Gastroesophageal sphincter (tissue), 4 donors: ENCODE measurements at regions not wholly inside any gene's neighbourhood (a gene's known extent, or its start where the extent isn't known, plus 50 kb on each side); places are given as distances from the start of the nearest gene placed in this dataset.

Experiments used
- ATAC-seq: fragments of 150-250 bp; one replicate; pipeline ENCODE4 v1.9.1; 2016; ENCODE audit warnings: mild to moderate bottlenecking, moderate library complexity
- H3K27ac ChIP-seq, 4 donors: fragments of 200-600 bp; sonication (generic) in 3 of 4; 1 replicate in 3 of 4; 2 replicates in 1 of 4; pipeline ENCODE4 v1.5.1; 2016 to 2019
- H3K27me3 ChIP-seq: fragments of 200-600 bp; sonication (generic); one replicate; pipeline ENCODE4 v1.5.1; 2019
- H3K36me3 ChIP-seq, 2 donors: fragments of 200-600 bp; sonication (generic); one replicate each; pipeline ENCODE4 v1.5.1; 2019; ENCODE audit warnings: control low read depth in 1 of 2
- H3K4me1 ChIP-seq, 3 donors: fragments of 200-600 bp; sonication (generic); 1 replicate in 2 of 3; 2 replicates in 1 of 3; pipeline ENCODE4 v1.5.1; 2016 to 2019; ENCODE audit warnings: control low read depth in 2 of 3
- H3K4me3 ChIP-seq, 2 donors: fragments of 200-600 bp; sonication (generic); one replicate each; pipeline ENCODE4 v1.5.1; 2019; ENCODE audit warnings: mild to moderate bottlenecking in 1 of 2, moderate library complexity in 1 of 2
- H3K9me3 ChIP-seq, 3 donors: fragments of 200-600 bp; sonication (generic); one replicate each; pipeline ENCODE4 v1.5.1; 2017 to 2019; ENCODE audit warnings: control low read depth in 2 of 3
- EP300 ChIP-seq: sonication (generic); formaldehyde crosslinking; IDR thresholded peaks from one replicate; pipeline ENCODE4 v1.6.1; 2017; ENCODE audit warnings: antibody characterized with exemption, mild to moderate bottlenecking
- POLR2A ChIP-seq, 2 donors: fragments of 450-650 bp; IDR thresholded peaks; one replicate each; pipeline ENCODE4 v1.6.1; 2017; ENCODE audit warnings: antibody characterized with exemption in 2 of 2, mild to moderate bottlenecking in 2 of 2, moderate library complexity in 1 of 2
- POLR2AphosphoS5 ChIP-seq: sonication (generic); formaldehyde crosslinking; IDR thresholded peaks from one replicate; pipeline ENCODE4 v1.6.1; 2017; ENCODE audit warnings: antibody characterized with exemption
- WGBS, 2 donors: methylation state at CpG; one replicate each; pipeline ENCODE4 v1.1.5; 2018; ENCODE audit warnings: low coverage in 1 of 2; 5-methylcytosine and 5-hydroxymethylcytosine counted together
- TF ChIP-seq, protein P1 (sequence below), 4 experiments: fragments of 200-600 bp in 2 of 4; fragments of 450-650 bp in 2 of 4; sonication (generic) in 1 of 4; IDR thresholded peaks; one replicate each; pipeline ENCODE4 v1.5.1; 2017 to 2019; ENCODE audit warnings: antibody characterized with exemption in 4 of 4, mild to moderate bottlenecking in 2 of 4, moderate library complexity in 2 of 4

DNA sequence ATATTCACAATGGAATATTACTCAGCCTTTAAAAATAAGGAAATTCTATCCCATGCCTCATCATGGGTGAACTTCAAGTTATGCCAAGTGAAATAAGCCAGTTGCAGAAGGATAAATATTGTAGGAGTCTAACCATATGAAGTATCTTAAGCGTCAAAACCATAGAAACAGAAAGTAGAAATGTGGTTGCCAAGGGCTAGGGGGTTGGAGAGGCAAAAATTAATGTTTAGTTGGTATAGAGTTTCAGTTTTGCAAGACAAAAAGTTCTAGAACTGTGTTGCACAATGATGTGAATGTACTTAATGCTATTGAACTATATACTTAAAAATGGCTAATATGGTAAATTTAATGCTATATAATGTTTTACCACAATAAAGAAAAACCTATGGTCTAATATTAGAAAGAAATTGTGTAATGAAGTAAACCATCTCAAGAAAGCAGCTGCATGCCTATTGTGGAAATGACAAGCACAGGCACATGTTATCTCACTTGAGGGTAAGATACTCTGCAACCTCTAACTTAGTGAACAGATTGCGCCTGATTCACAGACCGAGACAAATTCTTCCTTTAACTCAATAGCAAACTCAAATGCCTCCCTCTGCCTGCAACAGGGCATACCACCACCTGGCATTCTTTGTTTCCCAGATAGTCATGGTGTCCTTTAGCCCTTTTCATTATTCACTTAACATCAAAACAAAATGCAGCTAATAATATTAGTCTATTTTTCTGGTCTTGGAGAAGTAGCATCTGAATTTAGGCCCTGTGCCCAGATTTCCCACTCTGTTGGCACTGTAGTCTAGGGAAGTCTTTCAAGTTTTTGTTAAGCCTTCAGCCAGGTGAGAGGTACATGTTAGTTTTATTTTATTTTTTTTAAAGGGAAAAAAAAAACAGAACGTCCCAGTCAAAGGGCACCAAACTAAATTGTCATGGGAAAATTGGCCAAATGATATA lies 80.2 kb upstream of the ACP3 start:
- Histone ChIP-seq H3K27me3 (no peaks in the 10 kb centered on the region), H3K36me3 (no peaks in the 10 kb centered on the region), H3K27ac (no peak overlapping the region), H3K4me1 (no peaks in the 10 kb centered on the region), H3K9me3 (peaks cover 0 to 4% (median 0%) of the 10 kb centered on the region in 3 donors), H3K4me3 (no peak overlapping the region)
- no peak for TF ChIP-seq EP300
- TF ChIP-seq POLR2A (IDR thresholded peaks at IDR 0.05) = no peak
- TF ChIP-seq, protein P1, sequence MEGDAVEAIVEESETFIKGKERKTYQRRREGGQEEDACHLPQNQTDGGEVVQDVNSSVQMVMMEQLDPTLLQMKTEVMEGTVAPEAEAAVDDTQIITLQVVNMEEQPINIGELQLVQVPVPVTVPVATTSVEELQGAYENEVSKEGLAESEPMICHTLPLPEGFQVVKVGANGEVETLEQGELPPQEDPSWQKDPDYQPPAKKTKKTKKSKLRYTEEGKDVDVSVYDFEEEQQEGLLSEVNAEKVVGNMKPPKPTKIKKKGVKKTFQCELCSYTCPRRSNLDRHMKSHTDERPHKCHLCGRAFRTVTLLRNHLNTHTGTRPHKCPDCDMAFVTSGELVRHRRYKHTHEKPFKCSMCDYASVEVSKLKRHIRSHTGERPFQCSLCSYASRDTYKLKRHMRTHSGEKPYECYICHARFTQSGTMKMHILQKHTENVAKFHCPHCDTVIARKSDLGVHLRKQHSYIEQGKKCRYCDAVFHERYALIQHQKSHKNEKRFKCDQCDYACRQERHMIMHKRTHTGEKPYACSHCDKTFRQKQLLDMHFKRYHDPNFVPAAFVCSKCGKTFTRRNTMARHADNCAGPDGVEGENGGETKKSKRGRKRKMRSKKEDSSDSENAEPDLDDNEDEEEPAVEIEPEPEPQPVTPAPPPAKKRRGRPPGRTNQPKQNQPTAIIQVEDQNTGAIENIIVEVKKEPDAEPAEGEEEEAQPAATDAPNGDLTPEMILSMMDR (IDR thresholded peaks at IDR 0.05) = no peak
- no peak for ATAC-seq
- 73 to 97% methylated on average over 3 to 4 of the region's 4 CpGs for WGBS, 2 donors

DNA sequence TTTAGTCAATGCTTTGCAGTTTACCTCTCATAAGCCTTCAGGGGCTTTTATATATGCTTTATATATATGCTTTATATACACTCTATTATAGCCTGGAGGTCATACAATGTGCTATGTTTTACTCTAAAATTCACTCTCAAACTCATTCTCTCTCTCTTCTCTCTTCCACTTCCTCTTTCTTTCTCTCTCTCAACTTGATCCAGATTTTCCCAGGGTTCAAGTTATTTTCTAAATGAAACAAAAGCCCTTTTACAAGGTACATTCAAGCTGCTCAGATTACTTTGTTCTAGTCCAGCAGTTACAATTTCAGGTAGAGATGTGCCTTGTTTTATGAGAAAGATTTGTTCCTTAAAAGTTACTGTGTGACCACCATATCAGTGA lies 79.6 kb upstream of the ACP3 start:
- Histone ChIP-seq H3K4me3 (no peak overlapping the region), H3K36me3 (no peaks in the 10 kb centered on the region), H3K27ac (no peak overlapping the region), H3K4me1 (no peaks in the 10 kb centered on the region), H3K9me3 (peaks cover 0 to 4% (median 0%) of the 10 kb centered on the region in 3 donors), H3K27me3 (no peaks in the 10 kb centered on the region)
- no peak for TF ChIP-seq EP300
- TF ChIP-seq POLR2AphosphoS5 = no peak
- TF ChIP-seq, protein P1 (IDR thresholded peaks at IDR 0.05) = no peak
- no peak for TF ChIP-seq POLR2A (IDR thresholded peaks at IDR 0.05)
- no peak for ATAC-seq

DNA sequence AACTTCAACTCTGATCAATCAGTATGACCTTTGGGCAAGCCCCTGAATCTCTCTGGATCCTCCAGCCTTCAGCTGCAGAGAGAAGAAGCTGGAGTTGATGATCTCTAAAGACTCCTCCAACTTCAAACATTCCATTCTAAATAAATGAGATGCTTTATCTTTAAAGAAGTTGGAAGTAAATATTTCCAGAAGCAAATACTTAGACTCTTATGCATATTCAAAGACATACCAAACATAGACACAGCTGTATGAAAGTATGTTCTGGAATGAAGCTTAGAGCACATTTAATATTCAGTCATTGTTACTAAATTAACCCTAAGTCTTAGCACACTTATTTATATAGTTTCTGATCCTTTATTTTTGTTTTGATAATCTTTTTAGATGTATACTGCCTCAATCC lies 77.6 kb upstream of the ACP3 start:
- Histone ChIP-seq H3K27me3 (no peaks in the 10 kb centered on the region), H3K36me3 (no peaks in the 10 kb centered on the region), H3K27ac (no peak overlapping the region), H3K4me1 (no peaks in the 10 kb centered on the region), H3K4me3 (no peak overlapping the region), H3K9me3 (peaks cover 0 to 4% (median 0%) of the 10 kb centered on the region in 3 donors)
- no peak for ATAC-seq
- TF ChIP-seq POLR2A (IDR thresholded peaks at IDR 0.05) (no peak), EP300 (no peak), POLR2AphosphoS5 (no peak)
- TF ChIP-seq, protein P1 (IDR thresholded peaks at IDR 0.05) = no peak

DNA sequence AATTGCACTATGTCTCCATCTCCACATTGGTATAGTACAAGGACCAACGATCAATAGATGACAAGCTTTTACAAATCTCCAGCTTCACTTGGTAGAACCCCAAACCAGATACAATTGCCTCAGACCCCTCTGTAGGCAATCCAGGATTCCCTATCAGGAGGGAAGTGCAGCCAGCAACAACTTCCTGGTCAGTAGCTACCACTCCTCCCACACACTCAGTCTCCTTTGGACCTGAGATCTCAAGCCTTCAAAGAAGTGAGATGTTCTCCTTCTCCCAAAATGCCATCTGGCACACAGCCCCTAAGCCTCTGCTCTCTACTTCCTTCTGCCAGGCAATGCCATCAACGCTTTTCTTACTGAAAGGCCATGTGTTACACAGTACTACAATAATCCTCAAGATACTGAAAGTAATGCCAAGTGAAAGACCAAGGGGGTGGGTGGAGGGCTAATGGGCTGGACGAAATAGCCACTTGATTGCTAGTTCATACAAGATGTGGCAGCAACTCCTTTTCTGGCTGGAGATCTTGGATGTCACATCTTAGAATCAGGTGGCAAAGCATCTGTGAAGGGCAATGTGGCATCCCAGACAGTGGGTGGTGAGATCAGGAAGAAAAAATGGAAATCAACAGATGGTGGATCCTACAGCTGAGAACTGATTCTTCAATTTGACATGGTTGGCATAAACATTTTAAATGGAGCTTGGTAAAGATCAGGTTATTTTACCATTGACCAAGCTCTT lies 75.3 kb upstream of the ACP3 start:
- WGBS, 2 donors = 83 to 89% methylated on average over 2 to 3 of the region's 3 CpGs
- ATAC-seq = no peak
- Histone ChIP-seq H3K36me3 (no peaks in the 10 kb centered on the region), H3K27me3 (no peaks in the 10 kb centered on the region), H3K4me1 (no peaks in the 10 kb centered on the region), H3K4me3 (no peak overlapping the region), H3K27ac (no peak overlapping the region), H3K9me3 (peaks cover 0 to 4% (median 0%) of the 10 kb centered on the region in 3 donors)
- TF ChIP-seq POLR2A (IDR thresholded peaks at IDR 0.05) (no peak), EP300 (no peak), POLR2AphosphoS5 (no peak)
- TF ChIP-seq, protein P1 (IDR thresholded peaks at IDR 0.05) = no peak
